ENCODE measurements at regions not wholly inside any gene's neighbourhood (a gene's known extent, or its start where the extent isn't known, plus 50 kb on each side); places are given as distances from the start of the nearest gene placed in this dataset.

DNA sequence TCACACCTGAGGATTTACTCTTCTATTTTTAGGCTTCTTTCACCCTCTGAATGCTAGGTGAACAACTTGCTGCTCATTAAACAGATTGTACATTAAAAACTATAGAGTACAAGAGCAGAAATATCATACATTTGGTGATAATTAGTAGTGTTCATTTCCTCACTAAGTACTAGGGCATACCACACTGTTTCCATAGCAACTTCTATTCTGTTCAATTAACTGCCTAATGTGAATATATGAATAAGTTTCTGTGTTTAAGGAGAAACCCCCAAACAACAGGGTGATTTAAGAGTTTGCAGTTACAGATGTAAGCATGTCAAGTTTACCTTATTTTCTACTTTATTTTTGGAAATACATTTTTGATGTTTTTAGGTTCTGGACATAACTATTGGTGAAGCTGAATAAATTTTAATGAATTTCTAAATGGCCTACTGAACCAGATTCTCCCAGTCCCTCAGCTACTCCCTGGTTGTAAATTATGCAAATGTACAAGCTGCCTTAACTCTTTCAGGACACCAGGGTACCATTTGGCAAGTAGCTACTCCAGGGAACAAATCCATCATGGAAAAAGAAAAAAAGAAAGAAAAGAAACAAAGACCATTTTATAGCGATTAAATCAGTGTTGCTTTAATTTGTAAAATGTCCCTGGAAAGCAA lies 199.8 kb upstream of the NAV3 start:
- FAIRE-seq, result no peak
- POLR2A ChIA-PET, result no interaction called here
- BruUV-seq (replicated peaks), result no TSS peak

DNA sequence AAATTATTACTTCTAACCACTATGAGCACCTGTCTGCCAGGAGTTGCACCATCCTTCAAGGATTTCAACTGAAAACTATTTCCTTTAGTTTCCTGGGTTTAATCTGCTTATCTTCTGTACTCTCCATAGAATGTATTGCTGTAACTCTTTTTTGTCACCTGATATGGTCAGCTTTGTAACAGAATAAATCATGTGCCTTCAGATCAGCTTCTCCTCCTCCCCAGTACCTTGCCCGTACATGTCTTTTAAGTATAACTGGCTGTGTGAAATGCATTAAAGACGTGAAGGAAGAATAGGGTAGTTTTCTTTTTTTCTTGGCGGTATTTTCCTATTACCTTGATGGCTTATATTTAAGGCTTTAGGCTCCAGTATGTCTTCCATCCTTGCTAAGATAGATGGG lies 200.3 kb upstream of the NAV3 start:
- no peak overlapping the region for H2AFZ ChIP-seq (ENCODE audit: control insufficient read depth, low read depth, low read length)
- SMC1A ChIA-PET (ENCODE audit: uncharacterized antibody, unreplicated experiment), result no interaction called here
- TF ChIP-seq SPI1 (IDR thresholded peaks at IDR 0.05; ENCODE audit: borderline replicate concordance, insufficient read depth, low read depth, low read length), result no peak
- TF ChIP-seq RB1 (IDR thresholded peaks at IDR 0.05; ENCODE audit: borderline replicate concordance), result no peak
- TF ChIP-seq HCFC1 (IDR thresholded peaks at IDR 0.05; ENCODE audit: low read length), result no peak
- TF ChIP-seq MEF2B (IDR thresholded peaks at IDR 0.05; ENCODE audit: partially characterized antibody, poor library complexity, severe bottlenecking), result no peak
- no peak for TF ChIP-seq LARP7 (IDR thresholded peaks at IDR 0.05)
- TF ChIP-seq KLF5 (IDR thresholded peaks at IDR 0.05; ENCODE audit: partially characterized antibody), result no peak
- no peak for TF ChIP-seq IKZF2 (IDR thresholded peaks at IDR 0.05)
- TF ChIP-seq CUX1 (IDR thresholded peaks at IDR 0.05; ENCODE audit: insufficient replicate concordance, low read depth, low read length), result no peak
- TF ChIP-seq ZNF207 (IDR thresholded peaks at IDR 0.05; ENCODE audit: borderline replicate concordance), result no peak
- no peak for TF ChIP-seq EZH2 (IDR thresholded peaks at IDR 0.05; ENCODE audit: borderline replicate concordance, control insufficient read depth, low read depth, low read length)
- no peak for TF ChIP-seq RCOR1 (conservative IDR thresholded peaks at IDR 0.05; ENCODE audit: low read depth, low read length)
- TF ChIP-seq STAT3 (IDR thresholded peaks at IDR 0.05; ENCODE audit: low read depth, low read length), result no peak

More for the DNA sequence above, 199.8 kb upstream of the NAV3 start:
- Histone ChIP-seq H3K9me3 (replicated peaks; ENCODE audit: control insufficient read depth, insufficient read depth, low read length) (no peaks in the 10 kb centered on the region), H3K4me2 (ENCODE audit: control insufficient read depth, insufficient read depth) (no peak overlapping the region), H3K9ac (ENCODE audit: control insufficient read depth, insufficient read depth, low read length) (no peak overlapping the region), H4K20me1 (ENCODE audit: control insufficient read depth, insufficient read depth) (no peaks in the 10 kb centered on the region), H3K4me3 (no peak overlapping the region), H2AFZ (ENCODE audit: control insufficient read depth, low read depth, low read length) (no peak overlapping the region), H3K36me3 (ENCODE audit: control insufficient read depth in 2 of 2, insufficient read depth in 2 of 2, low read length in 1 of 2) (no peaks in the 10 kb centered on the region), H3K79me2 (ENCODE audit: control insufficient read depth, insufficient read depth, low read length) (no peaks in the 10 kb centered on the region), H3K27ac (ENCODE audit: control insufficient read depth, insufficient read depth) (no peak overlapping the region), H3K4me1 (ENCODE audit: control insufficient read depth, insufficient read depth, low read length) (no peaks in the 10 kb centered on the region), H3K27me3 (replicated peaks in 1 of 2; ENCODE audit: control insufficient read depth in 2 of 2, insufficient read depth in 2 of 2, low read length in 1 of 2) (no peaks in the 10 kb centered on the region)
- intact Hi-C loops (cut with micrococcal nuclease; ENCODE audit: unreplicated experiment), result no loop called here
- WGBS (ENCODE audit: insufficient coverage, insufficient replicate concordance, low lambda C conversion rate, missing lambda C conversion rate), result 33% methylated on average over 1 of the region's 1 CpG
- DNase-seq (ENCODE audit: low read depth, low spot score) (no peak), ATAC-seq (no peak)
- no peak for TF ChIP-seq CHD4 (IDR thresholded peaks at IDR 0.05)
- no peak for TF ChIP-seq POU2F2 (IDR thresholded peaks at IDR 0.05; ENCODE audit: borderline replicate concordance, low read depth, low read length)
- no peak for TF ChIP-seq FOXM1 (IDR thresholded peaks at IDR 0.05; ENCODE audit: low read depth, low read length)
- no peak for TF ChIP-seq HCFC1 (IDR thresholded peaks at IDR 0.05; ENCODE audit: low read length)
- in situ Hi-C loops (cut with MboI), result no loop called here
- ChIA-PET CTCF (interaction anchor here (0.6 to 1.3 kb wide), 2 partner anchors 301 to 343 kb away, joined by 3 to 4 read pairs; no protein-coding TSS in a partner anchor), RAD21 (ENCODE audit: unreplicated experiment) (no interaction called here), SMC1A (ENCODE audit: uncharacterized antibody, unreplicated experiment) (interaction anchor here (0.7 kb wide), 1 partner anchor 10 kb away, joined by 3 read pairs; no protein-coding TSS in a partner anchor)

More for the DNA sequence above, 200.3 kb upstream of the NAV3 start:
- ChIA-PET RAD21 (ENCODE audit: unreplicated experiment) (no interaction called here), POLR2A (no interaction called here), CTCF (no interaction called here)
- intact Hi-C loops (cut with micrococcal nuclease; ENCODE audit: unreplicated experiment), result no loop called here
- DNase-seq (ENCODE audit: low read depth, low spot score) (no peak), FAIRE-seq (no peak), ATAC-seq (no peak)
- H3K79me2 ChIP-seq (ENCODE audit: control insufficient read depth, insufficient read depth, low read length), result no peaks in the 10 kb centered on the region
- no peaks in the 10 kb centered on the region for H3K4me1 ChIP-seq (ENCODE audit: control insufficient read depth, insufficient read depth, low read length)
- in situ Hi-C loops (cut with MboI), result no loop called here
- 20% methylated on average over 3 of the region's 3 CpGs for WGBS (ENCODE audit: insufficient coverage, insufficient replicate concordance, low lambda C conversion rate, missing lambda C conversion rate)
- H4K20me1 ChIP-seq (ENCODE audit: control insufficient read depth, insufficient read depth), result no peaks in the 10 kb centered on the region
- BruUV-seq (replicated peaks), result no TSS peak
- no peaks in the 10 kb centered on the region for H3K9me3 ChIP-seq (replicated peaks; ENCODE audit: control insufficient read depth, insufficient read depth, low read length)
- no peaks in the 10 kb centered on the region for H3K36me3 ChIP-seq (ENCODE audit: control insufficient read depth in 2 of 2, insufficient read depth in 2 of 2, low read length in 1 of 2)
- no peak overlapping the region for H3K4me3 ChIP-seq
- no peak overlapping the region for H3K27ac ChIP-seq (ENCODE audit: control insufficient read depth, insufficient read depth)
- no peak overlapping the region for H3K4me2 ChIP-seq (ENCODE audit: control insufficient read depth, insufficient read depth)
- no peaks in the 10 kb centered on the region for H3K27me3 ChIP-seq (replicated peaks in 1 of 2; ENCODE audit: control insufficient read depth in 2 of 2, insufficient read depth in 2 of 2, low read length in 1 of 2)
- H3K9ac ChIP-seq (ENCODE audit: control insufficient read depth, insufficient read depth, low read length), result no peak overlapping the region

Measured in GM12878 (cell line).